M059J (cell line): ENCODE measurements at regions not wholly inside any gene's neighbourhood (a gene's known extent, or its start where the extent isn't known, plus 50 kb on each side); places are given as distances from the start of the nearest gene placed in this dataset.

ENCODE experiments used
- DNase-seq: peaks from one replicate; pipeline ENCODE4 v3.0.0-alpha.2; 2012; ENCODE audit warnings: low read depth

GRCh38 chr2:203812294-203813221, 55.0 kb upstream of the CTLA4 start:
- no peak for DNase-seq

- no peak for DNase-seq
These were observed 53.9 kb upstream of the CTLA4 start for GRCh38 chr2:203813684-203814083.

GRCh38 chr2:203814661-203815540, 52.7 kb upstream of the CTLA4 start:
- DNase-seq: peak; percentile 76

GRCh38 chr2:203815541-203815898, 52.1 kb upstream of the CTLA4 start:
- DNase-seq: no peak

- no peak for DNase-seq
These were observed 50.4 kb upstream of the CTLA4 start for GRCh38 chr2:203817147-203817546.
